HG03175 (cell line): ENCODE measurements at regions not wholly inside any gene's neighbourhood (a gene's known extent, or its start where the extent isn't known, plus 50 kb on each side); places are given as distances from the start of the nearest gene placed in this dataset.

Source experiments
- ATAC-seq: cut with Tn5 transposase; IDR thresholded peaks from one replicate; pipeline ENCODE4 v1.9.1; 2021; ENCODE audit warnings: mild to moderate bottlenecking, moderate library complexity; ENCODE audit not compliant: unreplicated experiment

DNA sequence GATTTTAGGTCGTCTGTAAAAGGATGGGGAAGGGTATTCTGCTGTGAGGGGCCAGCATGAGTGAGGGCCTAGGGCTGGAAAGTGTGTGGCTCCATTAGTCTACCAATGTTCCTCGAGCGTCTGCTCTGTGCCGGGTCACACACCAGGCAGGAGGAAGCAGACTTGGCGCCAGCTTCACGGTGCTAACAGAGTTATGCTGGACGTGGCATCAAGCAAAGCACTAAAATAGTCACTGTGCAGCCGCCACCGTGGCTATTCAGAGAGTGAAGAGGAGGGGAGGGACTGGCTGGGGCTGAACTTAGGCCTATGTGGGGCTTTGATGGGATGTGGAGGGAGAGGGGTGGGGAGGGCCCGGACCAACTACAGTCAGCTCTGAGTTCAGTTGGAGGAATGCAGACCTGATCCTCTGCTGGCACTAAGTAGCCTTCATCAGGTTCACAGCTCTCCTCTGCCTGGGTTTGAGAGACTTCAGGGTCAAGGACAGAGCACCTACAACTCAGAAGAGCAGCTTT lies 83.9 kb upstream of the MSX1 start:
- no peak for ATAC-seq

DNA sequence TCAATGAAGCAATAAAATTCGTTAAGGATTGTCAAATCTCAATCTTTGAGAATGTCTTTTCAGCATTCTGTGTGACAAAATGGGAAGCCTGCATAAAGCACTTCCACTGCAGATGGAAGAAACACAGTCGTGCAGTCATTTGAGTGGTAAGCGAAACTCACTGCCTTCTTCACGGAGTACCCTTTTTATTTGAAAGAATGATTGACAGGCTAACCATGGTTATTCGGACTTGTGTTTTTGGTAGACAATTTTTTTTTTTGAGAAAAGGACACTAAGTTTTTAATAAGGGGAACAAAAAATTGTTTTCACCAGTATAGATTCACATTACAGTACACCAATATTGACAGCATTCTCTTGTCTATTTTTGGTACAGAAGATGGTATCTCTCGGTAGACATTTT lies 86.9 kb upstream of the MSX1 start:
- no peak for ATAC-seq

GRCh38 chr4:4771160-4771559 lies 88.3 kb upstream of the MSX1 start:
- no peak for ATAC-seq

- no peak for ATAC-seq
Measured at GRCh38 chr4:4770610-4771009, 88.9 kb upstream of the MSX1 start.

DNA sequence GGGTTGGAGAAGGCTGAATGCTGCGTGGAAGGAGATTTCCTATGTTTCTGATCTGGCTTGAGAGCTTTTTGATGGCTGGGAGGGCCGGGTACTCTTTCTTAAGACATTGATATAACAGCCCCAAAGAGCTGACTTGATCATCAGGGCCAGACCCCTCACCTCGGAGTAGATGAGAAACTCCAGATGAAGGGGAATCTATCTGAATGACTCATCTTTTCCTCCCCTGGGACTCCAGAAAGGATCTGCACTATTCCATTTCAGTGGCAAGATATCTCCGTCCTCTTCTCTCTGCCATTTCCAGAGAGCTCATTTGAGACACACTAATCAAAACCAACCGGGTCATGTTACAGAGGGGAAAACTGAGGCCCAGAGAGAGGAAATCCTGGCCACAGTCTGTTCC lies 92.9 kb upstream of the MSX1 start:
- ATAC-seq = no peak

DNA sequence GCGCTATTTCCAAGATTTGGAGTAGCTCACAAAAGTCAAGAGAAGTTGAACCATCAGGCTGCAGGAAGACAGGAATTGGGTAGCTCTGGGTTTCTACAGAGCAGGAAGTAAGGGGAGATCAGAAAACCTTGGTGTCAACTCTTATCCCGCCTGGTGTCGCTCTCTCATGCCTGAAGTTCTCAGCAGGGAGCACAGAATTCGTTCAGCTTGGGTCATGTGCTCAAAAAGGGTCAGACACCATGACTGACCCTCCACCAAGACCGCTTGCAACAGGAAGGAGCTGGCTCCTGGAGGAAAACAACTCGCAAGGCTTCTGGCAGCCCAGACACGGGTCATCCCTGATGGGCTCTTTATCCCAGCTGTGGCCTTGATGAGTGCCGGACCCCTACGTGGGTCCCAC lies 93.7 kb upstream of the MSX1 start:
- ATAC-seq = no peak

- no peak for ATAC-seq
Measured at GRCh38 chr4:4764558-4764905, 94.9 kb upstream of the MSX1 start.

DNA sequence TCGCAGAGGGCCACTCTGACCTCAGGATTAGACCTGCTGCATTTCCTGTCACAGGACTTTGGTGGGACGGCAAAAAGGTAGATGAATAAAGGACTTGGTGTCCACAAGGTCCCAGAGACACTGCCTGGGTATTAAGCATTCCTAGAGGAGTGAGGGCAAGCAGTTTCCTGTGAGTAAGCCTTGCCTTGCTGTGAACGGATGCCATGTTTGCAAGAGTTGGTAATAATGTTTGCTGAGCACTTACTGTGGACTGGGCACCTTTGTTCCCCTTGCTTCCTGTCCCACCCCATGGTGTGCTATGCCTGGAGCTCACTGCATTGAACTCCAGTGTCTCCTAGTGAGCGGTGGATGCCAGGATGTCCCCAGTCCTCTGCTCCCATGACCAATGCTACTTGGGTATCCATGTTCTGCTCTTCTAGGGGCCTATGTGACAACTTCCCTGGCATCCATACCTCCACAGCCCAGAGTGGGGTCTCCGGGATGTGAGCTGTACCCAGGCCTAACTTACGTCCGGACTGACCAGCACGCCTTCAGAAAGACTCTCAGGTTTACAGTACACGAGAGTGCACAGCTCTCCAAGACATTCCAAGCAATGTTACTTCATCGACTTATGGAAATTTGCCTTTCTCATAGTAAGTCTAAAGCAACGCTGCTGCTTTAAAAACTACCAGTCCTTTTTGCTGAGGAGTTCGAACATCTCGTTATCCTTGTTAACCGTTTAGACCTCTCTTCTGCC lies 95.5 kb upstream of the MSX1 start:
- ATAC-seq = peak; percentile 1

- ATAC-seq = peak; percentile 92
Measured at GRCh38 chr4:4762909-4763821, 96.3 kb upstream of the MSX1 start.

DNA sequence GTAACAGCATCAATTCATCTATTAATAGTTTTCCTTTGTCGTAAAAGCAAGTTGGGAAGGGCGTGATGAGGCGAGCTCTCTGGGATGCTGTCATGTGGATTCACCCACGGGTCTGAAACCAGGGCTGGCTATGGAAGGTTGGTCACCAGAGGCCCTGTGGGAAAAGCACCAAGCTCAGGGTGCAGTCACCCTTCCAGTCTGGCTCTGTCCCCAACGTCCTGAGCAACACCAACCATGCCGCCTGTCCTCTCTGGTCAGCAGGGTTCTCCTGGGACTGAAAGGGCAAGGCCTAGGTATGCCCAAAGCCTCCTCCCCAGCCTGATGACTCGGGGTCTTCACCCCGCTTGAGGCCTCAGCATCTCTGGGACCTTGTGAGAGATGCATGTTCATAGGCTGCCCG lies 97.2 kb upstream of the MSX1 start:
- ATAC-seq = no peak

- ATAC-seq = no peak
Measured at GRCh38 chr4:4761128-4761982, 98.1 kb upstream of the MSX1 start.

GRCh38 chr4:4759883-4760282 lies 99.6 kb upstream of the MSX1 start:
- no peak for ATAC-seq

DNA sequence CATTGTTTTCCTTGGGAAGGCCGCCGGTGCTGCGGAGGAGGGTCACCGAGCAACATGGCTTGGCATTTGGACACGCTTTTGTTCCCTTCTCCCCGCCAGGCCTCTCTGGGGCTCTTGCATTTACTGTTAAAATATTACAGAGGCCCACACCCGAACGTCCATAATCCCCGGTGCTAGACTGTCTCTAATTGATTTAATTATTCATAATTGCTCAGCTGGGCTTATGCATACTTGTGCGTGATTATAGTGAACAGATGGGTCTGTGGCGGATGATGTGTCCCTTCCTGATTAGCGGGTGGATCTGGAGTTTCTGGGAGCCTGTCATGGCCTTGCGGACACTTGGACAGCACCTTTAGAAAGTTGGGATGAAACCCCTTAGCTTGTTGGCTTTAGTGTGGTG lies 100.2 kb upstream of the MSX1 start:
- no peak for ATAC-seq

GRCh38 chr4:4758681-4759080 lies 100.8 kb upstream of the MSX1 start:
- no peak for ATAC-seq

- no peak for ATAC-seq
Measured at GRCh38 chr4:4755306-4755705, 104.2 kb upstream of the MSX1 start.

- ATAC-seq = no peak
Measured at GRCh38 chr4:4754641-4755040, 104.8 kb upstream of the MSX1 start.

- ATAC-seq = no peak
Measured at GRCh38 chr4:4753643-4754042, 105.8 kb upstream of the MSX1 start.

DNA sequence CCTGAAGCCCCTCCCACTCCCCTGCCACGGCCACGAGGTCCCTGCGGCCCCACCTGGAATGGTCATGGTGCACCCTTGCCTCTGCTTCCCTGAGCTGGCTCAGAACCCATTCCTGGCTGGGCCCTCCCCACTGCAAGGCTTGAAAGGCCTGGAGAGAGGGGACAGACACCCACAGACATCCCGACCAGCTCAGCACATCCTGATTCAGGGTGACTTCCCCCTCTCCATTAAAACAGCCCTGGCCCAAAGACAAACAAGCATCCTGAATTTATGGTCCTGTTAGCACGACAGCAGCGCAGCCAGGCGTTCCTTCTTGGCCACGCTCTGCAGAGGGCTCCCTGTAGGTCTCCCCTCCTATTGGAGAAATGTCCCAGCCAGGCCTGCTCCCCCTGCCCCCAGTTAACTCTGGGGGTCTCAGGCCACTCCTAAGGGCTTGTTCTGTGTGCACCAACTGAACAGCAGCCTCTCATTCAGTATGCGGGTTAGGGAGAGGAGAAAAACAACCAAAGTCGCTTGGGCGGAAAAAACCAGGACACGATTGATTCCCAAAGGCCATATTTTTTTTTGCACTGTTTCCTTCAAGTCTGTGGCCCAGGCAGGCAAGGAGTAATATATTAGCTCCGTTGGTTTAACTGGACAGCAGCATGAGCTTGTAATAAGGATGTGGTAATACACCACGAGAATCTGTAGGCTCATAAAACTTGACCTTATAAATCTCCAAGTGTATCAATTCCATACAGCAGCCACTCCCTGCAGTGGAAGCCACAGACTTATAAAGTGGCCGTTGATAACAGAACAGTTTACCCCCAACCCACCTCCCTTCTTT lies 106.7 kb upstream of the MSX1 start:
- no peak for ATAC-seq

- no peak for ATAC-seq
Measured at GRCh38 chr4:4752025-4752424, 107.4 kb upstream of the MSX1 start.

GRCh38 chr4:4750187-4750586 lies 109.3 kb upstream of the MSX1 start:
- ATAC-seq = no peak
